Thymus (tissue), 11 donors: ENCODE measurements at regions not wholly inside any gene's neighbourhood (a gene's known extent, or its start where the extent isn't known, plus 50 kb on each side); places are given as distances from the start of the nearest gene placed in this dataset.
A peak's percentile ranks its signal among the peaks of the same experiment; 100 is the strongest.

Source experiments
- DNase-seq, 9 donors: peaks; one replicate each; pipeline ENCODE4 v3.0.0-alpha.2; 2013; ENCODE audit warnings: low spot score in 9 of 9, low read depth in 6 of 9, missing footprints in 1 of 9
- H3K27ac ChIP-seq, 2 donors: one replicate each; pipeline ENCODE4 v1.5.1; 2013; ENCODE audit warnings: control low read depth in 1 of 2, low read depth in 1 of 2, low read length in 1 of 2, mild to moderate bottlenecking in 1 of 2, moderate library complexity in 1 of 2
- H3K27me3 ChIP-seq, 2 donors: one replicate each; pipeline ENCODE4 v1.5.1; 2013; ENCODE audit warnings: low read length in 1 of 2; ENCODE audit not compliant: control insufficient read depth in 2 of 2, insufficient read depth in 1 of 2
- H3K36me3 ChIP-seq, 2 donors: one replicate each; pipeline ENCODE4 v1.5.1; 2013; ENCODE audit warnings: low read length in 1 of 2, mild to moderate bottlenecking in 1 of 2, moderate library complexity in 1 of 2; ENCODE audit not compliant: control insufficient read depth in 2 of 2, insufficient read depth in 2 of 2
- H3K4me1 ChIP-seq, 2 donors: one replicate each; pipeline ENCODE4 v1.5.1; 2013; ENCODE audit warnings: low read length in 2 of 2; ENCODE audit not compliant: control insufficient read depth in 2 of 2, insufficient read depth in 2 of 2
- H3K4me3 ChIP-seq, 2 donors: one replicate each; pipeline ENCODE4 v1.5.1; 2013; ENCODE audit warnings: low read length in 2 of 2, control low read depth in 1 of 2, mild to moderate bottlenecking in 1 of 2
- H3K9me3 ChIP-seq, 2 donors: one replicate each; pipeline ENCODE4 v1.5.1; 2013; ENCODE audit warnings: low read length in 1 of 2, mild to moderate bottlenecking in 1 of 2; ENCODE audit not compliant: control insufficient read depth in 2 of 2, insufficient read depth in 1 of 2
- WGBS: extraction: QIAGEN DNeasy Blood & Tissue Kit; methylation state at CpG from one replicate; pipeline ENCODE4 v1.1.7; 2013; 5-methylcytosine and 5-hydroxymethylcytosine counted together
- donor health status: healthy.

- Histone ChIP-seq H3K36me3 (no peaks in the 10 kb centered on the region), H3K27ac (no peak overlapping the region), H3K4me3 (no peak overlapping the region), H3K4me1 (no peaks in the 10 kb centered on the region), H3K27me3 (no peaks in the 10 kb centered on the region), H3K9me3 (no peaks in the 10 kb centered on the region)
- DNase-seq, result no peak
- 89% methylated on average over 3 of the region's 3 CpGs for WGBS
Measured at GRCh38 chr9:86685556-86685955, 261.8 kb downstream of the GAS1 start.

- Histone ChIP-seq H3K4me1 (no peaks in the 10 kb centered on the region), H3K36me3 (no peaks in the 10 kb centered on the region), H3K9me3 (no peaks in the 10 kb centered on the region), H3K4me3 (no peak overlapping the region), H3K27ac (no peak overlapping the region), H3K27me3 (no peaks in the 10 kb centered on the region)
- WGBS, result 57% methylated on average over 1 of the region's 1 CpG
- DNase-seq, result no peak
Measured at GRCh38 chr9:86684148-86684547, 263.2 kb downstream of the GAS1 start.

- H3K4me3 ChIP-seq, result no peak overlapping the region
- H3K27me3 ChIP-seq, result no peaks in the 10 kb centered on the region
- no peaks in the 10 kb centered on the region for H3K4me1 ChIP-seq
- no peaks in the 10 kb centered on the region for H3K9me3 ChIP-seq
- DNase-seq, result peak in 2 of 9 donors; percentile 10 to 35
- H3K36me3 ChIP-seq, result no peaks in the 10 kb centered on the region
- H3K27ac ChIP-seq, result no peak overlapping the region
- 83% methylated on average over 8 of the region's 8 CpGs for WGBS
Measured at GRCh38 chr9:86682240-86682639, 265.1 kb downstream of the GAS1 start.

GRCh38 chr9:86679909-86680308, 267.4 kb downstream of the GAS1 start:
- Histone ChIP-seq H3K27ac (no peak overlapping the region), H3K4me1 (no peaks in the 10 kb centered on the region), H3K36me3 (no peaks in the 10 kb centered on the region), H3K4me3 (no peak overlapping the region), H3K27me3 (no peaks in the 10 kb centered on the region), H3K9me3 (no peaks in the 10 kb centered on the region)
- 88% methylated on average over 2 of the region's 2 CpGs for WGBS
- no peak for DNase-seq

- WGBS, result 79% methylated on average over 2 of the region's 2 CpGs
- H3K9me3 ChIP-seq, result no peaks in the 10 kb centered on the region
- no peak for DNase-seq
- H3K4me3 ChIP-seq, result no peak overlapping the region
- H3K36me3 ChIP-seq, result no peaks in the 10 kb centered on the region
- no peaks in the 10 kb centered on the region for H3K27me3 ChIP-seq
- H3K4me1 ChIP-seq, result no peaks in the 10 kb centered on the region
- no peak overlapping the region for H3K27ac ChIP-seq
Measured at GRCh38 chr9:86676396-86676795, 270.9 kb downstream of the GAS1 start.

- no peak overlapping the region for H3K4me3 ChIP-seq
- H3K36me3 ChIP-seq, result no peaks in the 10 kb centered on the region
- WGBS, result 88% methylated on average over 5 of the region's 5 CpGs
- DNase-seq, result no peak
- H3K27me3 ChIP-seq, result no peaks in the 10 kb centered on the region
- H3K9me3 ChIP-seq, result no peaks in the 10 kb centered on the region
- no peak overlapping the region for H3K27ac ChIP-seq
- H3K4me1 ChIP-seq, result no peaks in the 10 kb centered on the region
Measured at GRCh38 chr9:86675805-86676204, 271.5 kb downstream of the GAS1 start.

- no peak overlapping the region for H3K27ac ChIP-seq
- 69% methylated on average over 2 of the region's 2 CpGs for WGBS
- H3K9me3 ChIP-seq, result no peaks in the 10 kb centered on the region
- H3K36me3 ChIP-seq, result no peaks in the 10 kb centered on the region
- no peaks in the 10 kb centered on the region for H3K27me3 ChIP-seq
- no peak overlapping the region for H3K4me3 ChIP-seq
- H3K4me1 ChIP-seq, result no peaks in the 10 kb centered on the region
- DNase-seq, result no peak
Measured at GRCh38 chr9:86674487-86674886, 272.8 kb downstream of the GAS1 start.

- Histone ChIP-seq H3K36me3 (no peaks in the 10 kb centered on the region), H3K9me3 (no peaks in the 10 kb centered on the region), H3K27me3 (no peaks in the 10 kb centered on the region), H3K4me3 (no peak overlapping the region), H3K27ac (no peak overlapping the region), H3K4me1 (no peaks in the 10 kb centered on the region)
- 90% methylated on average over 2 of the region's 2 CpGs for WGBS
- no peak for DNase-seq
Measured at GRCh38 chr9:86672966-86673365, 274.3 kb downstream of the GAS1 start.

GRCh38 chr9:86672301-86672700, 275.0 kb downstream of the GAS1 start:
- no peaks in the 10 kb centered on the region for H3K9me3 ChIP-seq
- no peak overlapping the region for H3K27ac ChIP-seq
- DNase-seq, result no peak
- no peaks in the 10 kb centered on the region for H3K36me3 ChIP-seq
- no peaks in the 10 kb centered on the region for H3K27me3 ChIP-seq
- no peak overlapping the region for H3K4me3 ChIP-seq
- 90% methylated on average over 9 of the region's 9 CpGs for WGBS
- no peaks in the 10 kb centered on the region for H3K4me1 ChIP-seq

GRCh38 chr9:86671018-86671417, 276.3 kb downstream of the GAS1 start:
- H3K27ac ChIP-seq, result no peak overlapping the region
- DNase-seq, result no peak
- no peaks in the 10 kb centered on the region for H3K36me3 ChIP-seq
- no peaks in the 10 kb centered on the region for H3K9me3 ChIP-seq
- H3K4me3 ChIP-seq, result no peak overlapping the region
- no peaks in the 10 kb centered on the region for H3K27me3 ChIP-seq
- no peaks in the 10 kb centered on the region for H3K4me1 ChIP-seq
- WGBS, result 93% methylated on average over 1 of the region's 1 CpG
